GM12872 (cell line): ENCODE measurements at regions not wholly inside any gene's neighbourhood (a gene's known extent, or its start where the extent isn't known, plus 50 kb on each side); places are given as distances from the start of the nearest gene placed in this dataset.

Experiments
- TF ChIP-seq, protein P1 (sequence below): IDR thresholded peaks from 3 replicates; pipeline ENCODE4 v1.5.1; 2011; ENCODE audit warnings: low read depth, mild to moderate bottlenecking, low read length, moderate library complexity; ENCODE audit not compliant: insufficient read depth

GRCh38 chr12:84502180-84502860, 410.3 kb downstream of the SLC6A15 start:
- TF ChIP-seq, protein P1, sequence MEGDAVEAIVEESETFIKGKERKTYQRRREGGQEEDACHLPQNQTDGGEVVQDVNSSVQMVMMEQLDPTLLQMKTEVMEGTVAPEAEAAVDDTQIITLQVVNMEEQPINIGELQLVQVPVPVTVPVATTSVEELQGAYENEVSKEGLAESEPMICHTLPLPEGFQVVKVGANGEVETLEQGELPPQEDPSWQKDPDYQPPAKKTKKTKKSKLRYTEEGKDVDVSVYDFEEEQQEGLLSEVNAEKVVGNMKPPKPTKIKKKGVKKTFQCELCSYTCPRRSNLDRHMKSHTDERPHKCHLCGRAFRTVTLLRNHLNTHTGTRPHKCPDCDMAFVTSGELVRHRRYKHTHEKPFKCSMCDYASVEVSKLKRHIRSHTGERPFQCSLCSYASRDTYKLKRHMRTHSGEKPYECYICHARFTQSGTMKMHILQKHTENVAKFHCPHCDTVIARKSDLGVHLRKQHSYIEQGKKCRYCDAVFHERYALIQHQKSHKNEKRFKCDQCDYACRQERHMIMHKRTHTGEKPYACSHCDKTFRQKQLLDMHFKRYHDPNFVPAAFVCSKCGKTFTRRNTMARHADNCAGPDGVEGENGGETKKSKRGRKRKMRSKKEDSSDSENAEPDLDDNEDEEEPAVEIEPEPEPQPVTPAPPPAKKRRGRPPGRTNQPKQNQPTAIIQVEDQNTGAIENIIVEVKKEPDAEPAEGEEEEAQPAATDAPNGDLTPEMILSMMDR = no peak

GRCh38 chr12:84497819-84498218, 414.8 kb downstream of the SLC6A15 start:
- TF ChIP-seq, protein P1 = no peak

DNA sequence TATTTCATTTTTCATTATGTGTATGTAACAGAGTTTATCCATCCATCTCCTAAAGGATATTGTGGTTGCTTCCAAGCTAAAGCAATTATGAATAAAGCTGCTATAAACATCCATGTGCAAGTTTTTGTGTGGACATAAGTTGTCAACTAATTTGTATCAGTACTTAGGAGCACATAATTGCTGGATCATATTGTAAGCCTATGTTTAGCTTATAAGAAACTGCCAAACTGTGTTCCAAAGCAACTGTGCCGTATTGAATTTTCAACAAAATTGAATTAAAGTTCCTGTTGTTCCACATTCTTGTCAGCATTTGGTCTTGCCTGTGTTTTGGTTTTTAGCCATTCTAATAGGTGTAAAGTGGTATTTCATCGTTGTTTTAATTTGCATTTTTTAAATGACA, 416.9 kb downstream of the SLC6A15 start:
- TF ChIP-seq, protein P1 = no peak

DNA sequence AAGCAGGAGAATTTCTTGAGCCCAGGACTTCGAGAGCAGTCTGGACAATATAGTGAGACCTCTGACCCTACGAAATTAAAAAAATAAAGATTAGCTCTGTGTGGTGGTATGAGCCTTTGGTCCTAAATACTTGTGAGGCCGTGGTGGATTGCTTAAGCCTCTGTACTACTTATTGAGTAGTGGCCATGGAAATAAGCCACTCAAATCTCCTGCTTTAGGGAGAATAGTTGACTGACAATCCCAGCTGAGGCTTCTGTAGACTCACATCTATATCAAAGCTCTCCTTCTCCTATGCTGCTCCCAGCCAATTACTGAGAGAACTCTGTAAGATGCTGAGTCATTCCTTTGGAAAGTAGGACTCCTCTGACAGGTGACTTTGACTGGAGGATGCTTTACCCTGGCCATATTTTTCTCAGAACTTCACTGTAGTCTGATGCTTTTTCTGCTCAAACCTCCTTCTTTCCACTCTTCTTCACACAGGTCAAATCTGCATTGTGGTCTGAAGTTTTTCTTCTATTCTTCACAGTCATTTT, 420.2 kb downstream of the SLC6A15 start:
- TF ChIP-seq, protein P1 = no peak

- TF ChIP-seq, protein P1 = no peak
Measured at GRCh38 chr12:84484798-84485197, 427.8 kb downstream of the SLC6A15 start.

GRCh38 chr12:84480803-84481202, 431.8 kb downstream of the SLC6A15 start:
- TF ChIP-seq, protein P1 = no peak

DNA sequence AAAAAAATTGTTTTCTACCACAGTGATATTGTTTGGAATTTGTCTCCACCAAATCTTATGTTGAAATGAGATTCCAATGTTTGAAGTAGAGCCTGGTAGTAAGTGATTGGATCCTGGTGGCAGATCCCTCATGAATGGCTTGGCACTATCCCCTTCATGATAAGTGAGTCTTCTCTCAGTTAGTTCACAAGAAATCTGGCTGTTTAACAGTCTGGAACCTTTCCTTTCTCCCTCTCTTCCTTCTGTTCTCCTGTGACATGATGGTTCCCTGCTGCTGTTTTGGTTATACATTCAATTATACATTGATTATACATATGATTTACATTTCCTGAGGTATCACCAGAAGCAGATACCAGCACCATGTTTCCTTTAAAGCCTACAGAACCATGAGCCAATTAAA, 442.2 kb downstream of the SLC6A15 start:
- TF ChIP-seq, protein P1 = no peak
